ENCODE measurements at regions not wholly inside any gene's neighbourhood (a gene's known extent, or its start where the extent isn't known, plus 50 kb on each side); places are given as distances from the start of the nearest gene placed in this dataset.

DNA sequence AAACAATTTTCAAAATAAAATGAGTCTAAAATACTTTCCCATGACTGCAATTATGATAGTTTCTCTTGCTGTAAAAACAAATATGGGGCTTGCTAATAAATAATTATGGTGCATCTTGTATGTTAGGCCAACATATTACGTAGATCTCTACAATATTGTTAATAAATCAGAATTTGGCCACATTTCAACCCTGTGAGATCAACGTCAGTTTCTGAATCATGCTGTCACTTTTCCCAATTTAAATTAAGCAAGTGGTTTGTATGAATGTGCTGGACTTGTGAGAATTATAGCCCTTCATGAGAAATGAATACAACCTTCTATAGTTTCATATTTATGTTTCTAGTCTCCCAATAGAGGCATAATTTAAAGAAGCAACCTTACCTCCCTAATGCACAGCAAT lies 808.9 kb downstream of the SUCLG1 start:
- Mint-ChIP-seq H3K27ac (no peak overlapping the region), H3K36me3 (no peaks in the 10 kb centered on the region), H3K4me1 (ENCODE audit: unreplicated experiment) (no peaks in the 10 kb centered on the region), H3K4me3 (no peak overlapping the region), H3K9me3 (no peaks in the 10 kb centered on the region), H3K27me3 (no peaks in the 10 kb centered on the region)
- no peak for DNase-seq (ENCODE audit: extremely low spot score, unreplicated experiment)
- TF ChIP-seq, protein P1, sequence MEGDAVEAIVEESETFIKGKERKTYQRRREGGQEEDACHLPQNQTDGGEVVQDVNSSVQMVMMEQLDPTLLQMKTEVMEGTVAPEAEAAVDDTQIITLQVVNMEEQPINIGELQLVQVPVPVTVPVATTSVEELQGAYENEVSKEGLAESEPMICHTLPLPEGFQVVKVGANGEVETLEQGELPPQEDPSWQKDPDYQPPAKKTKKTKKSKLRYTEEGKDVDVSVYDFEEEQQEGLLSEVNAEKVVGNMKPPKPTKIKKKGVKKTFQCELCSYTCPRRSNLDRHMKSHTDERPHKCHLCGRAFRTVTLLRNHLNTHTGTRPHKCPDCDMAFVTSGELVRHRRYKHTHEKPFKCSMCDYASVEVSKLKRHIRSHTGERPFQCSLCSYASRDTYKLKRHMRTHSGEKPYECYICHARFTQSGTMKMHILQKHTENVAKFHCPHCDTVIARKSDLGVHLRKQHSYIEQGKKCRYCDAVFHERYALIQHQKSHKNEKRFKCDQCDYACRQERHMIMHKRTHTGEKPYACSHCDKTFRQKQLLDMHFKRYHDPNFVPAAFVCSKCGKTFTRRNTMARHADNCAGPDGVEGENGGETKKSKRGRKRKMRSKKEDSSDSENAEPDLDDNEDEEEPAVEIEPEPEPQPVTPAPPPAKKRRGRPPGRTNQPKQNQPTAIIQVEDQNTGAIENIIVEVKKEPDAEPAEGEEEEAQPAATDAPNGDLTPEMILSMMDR (conservative IDR thresholded peaks at IDR 0.05): no peak

DNA sequence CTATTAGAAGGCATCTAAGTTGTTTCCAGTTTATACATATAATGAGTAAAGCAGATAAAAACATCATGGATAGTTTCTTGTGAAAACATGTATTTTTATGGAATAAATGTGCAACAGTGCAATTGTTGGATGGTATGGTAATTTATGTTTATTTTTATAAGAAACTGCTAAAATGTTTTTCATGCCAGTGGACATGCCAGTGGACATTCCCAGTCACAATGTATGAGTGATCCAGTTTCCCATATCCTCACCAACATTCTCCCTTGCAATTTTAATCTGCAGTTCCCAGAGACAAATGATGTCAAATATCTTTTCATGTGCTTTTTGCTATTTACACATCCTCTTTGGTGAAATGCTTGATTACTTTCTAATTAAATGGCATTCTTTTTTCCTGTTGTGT lies 818.6 kb downstream of the SUCLG1 start:
- Mint-ChIP-seq H3K9me3 (no peaks in the 10 kb centered on the region), H3K4me3 (no peak overlapping the region), H3K4me1 (ENCODE audit: unreplicated experiment) (no peaks in the 10 kb centered on the region), H3K27me3 (no peaks in the 10 kb centered on the region), H3K27ac (no peak overlapping the region), H3K36me3 (no peaks in the 10 kb centered on the region)
- TF ChIP-seq, protein P1 (conservative IDR thresholded peaks at IDR 0.05): no peak
- no peak for DNase-seq (ENCODE audit: extremely low spot score, unreplicated experiment)

- no peaks in the 10 kb centered on the region for H3K27me3 Mint-ChIP-seq
- no peaks in the 10 kb centered on the region for H3K36me3 Mint-ChIP-seq
- no peak overlapping the region for H3K4me3 Mint-ChIP-seq
- DNase-seq (ENCODE audit: extremely low spot score, unreplicated experiment): no peak
- H3K4me1 Mint-ChIP-seq (ENCODE audit: unreplicated experiment): no peaks in the 10 kb centered on the region
- peaks cover 6% of the 10 kb centered on the region for H3K9me3 Mint-ChIP-seq
- H3K27ac Mint-ChIP-seq: no peak overlapping the region
- TF ChIP-seq, protein P1 (conservative IDR thresholded peaks at IDR 0.05): no peak
Observed at GRCh38 chr2:83633423-83633822, 825.7 kb downstream of the SUCLG1 start.

DNA sequence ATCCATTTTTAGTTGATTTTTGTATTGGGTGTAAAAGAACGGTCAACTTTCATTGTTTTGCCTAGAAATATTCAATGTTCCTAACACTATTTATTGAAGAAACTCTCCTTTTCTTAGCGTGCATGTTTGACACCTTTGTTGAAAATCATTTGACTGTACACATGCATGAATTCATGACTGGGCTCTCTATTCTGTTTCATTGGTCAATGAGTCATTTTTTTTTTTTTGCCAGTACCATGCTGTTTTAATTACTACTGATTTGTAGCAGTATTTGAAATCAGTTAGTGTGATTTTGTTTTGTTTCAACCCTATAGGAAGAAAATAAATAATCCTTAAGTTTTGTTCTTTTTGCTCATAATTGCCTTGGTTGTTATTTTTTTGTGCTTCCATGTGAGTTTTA lies 828.7 kb downstream of the SUCLG1 start:
- DNase-seq (ENCODE audit: extremely low spot score, unreplicated experiment): no peak
- H3K4me1 Mint-ChIP-seq (ENCODE audit: unreplicated experiment): no peaks in the 10 kb centered on the region
- no peak overlapping the region for H3K27ac Mint-ChIP-seq
- H3K36me3 Mint-ChIP-seq: no peaks in the 10 kb centered on the region
- TF ChIP-seq, protein P1 (conservative IDR thresholded peaks at IDR 0.05): no peak
- H3K4me3 Mint-ChIP-seq: no peak overlapping the region
- no peaks in the 10 kb centered on the region for H3K27me3 Mint-ChIP-seq
- H3K9me3 Mint-ChIP-seq: peaks cover 6% of the 10 kb centered on the region

GRCh38 chr2:83615511-83615910 lies 843.6 kb downstream of the SUCLG1 start:
- DNase-seq (ENCODE audit: extremely low spot score, unreplicated experiment): no peak
- H3K27me3 Mint-ChIP-seq: no peaks in the 10 kb centered on the region
- no peak overlapping the region for H3K4me3 Mint-ChIP-seq
- TF ChIP-seq, protein P1 (conservative IDR thresholded peaks at IDR 0.05): no peak
- peaks cover 8% of the 10 kb centered on the region for H3K9me3 Mint-ChIP-seq
- H3K4me1 Mint-ChIP-seq (ENCODE audit: unreplicated experiment): no peaks in the 10 kb centered on the region
- no peak overlapping the region for H3K27ac Mint-ChIP-seq
- H3K36me3 Mint-ChIP-seq: no peaks in the 10 kb centered on the region

DNA sequence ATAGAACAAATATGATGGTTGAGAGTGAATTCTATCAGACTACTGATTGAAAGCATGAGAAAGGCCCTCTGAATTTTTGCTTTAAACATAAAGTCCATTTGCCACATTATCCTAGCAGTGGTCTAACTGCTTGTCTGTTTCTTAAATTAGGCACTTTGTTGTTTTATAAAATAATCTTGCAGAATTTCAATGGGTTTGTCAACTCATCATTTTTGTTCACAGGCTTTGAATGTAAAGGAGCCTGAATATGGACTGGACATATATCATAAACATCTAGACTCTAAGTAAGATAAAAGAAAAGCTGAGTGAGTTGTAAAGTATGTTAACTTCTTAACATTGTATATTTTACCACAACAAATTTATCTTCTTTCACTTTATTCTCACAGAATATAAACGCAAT lies 845.9 kb downstream of the SUCLG1 start:
- Mint-ChIP-seq H3K27me3 (no peaks in the 10 kb centered on the region), H3K9me3 (peaks cover 9% of the 10 kb centered on the region), H3K27ac (no peak overlapping the region), H3K36me3 (no peaks in the 10 kb centered on the region), H3K4me3 (no peak overlapping the region), H3K4me1 (ENCODE audit: unreplicated experiment) (no peaks in the 10 kb centered on the region)
- TF ChIP-seq, protein P1 (conservative IDR thresholded peaks at IDR 0.05): no peak
- DNase-seq (ENCODE audit: extremely low spot score, unreplicated experiment): no peak
